ENCODE measurements at regions not wholly inside any gene's neighbourhood (a gene's known extent, or its start where the extent isn't known, plus 50 kb on each side); places are given as distances from the start of the nearest gene placed in this dataset.

- 81% methylated on average over 28 of the region's 40 CpGs; no CpG with 5 or more reads in 1 of the 2 experiments for WGBS, 2 experiments (ENCODE audit: extremely low coverage in 2 of 2, insufficient read length in 1 of 2)
- Histone ChIP-seq H3K27me3 (ENCODE audit: control insufficient read depth, insufficient read depth, low read length) (no peaks in the 10 kb centered on the region), H2AK5ac (ENCODE audit: low read depth, low read length) (no peak overlapping the region), H2AK9ac (replicated peaks; ENCODE audit: low read depth, low read length, poor library complexity) (no peak overlapping the region), H3K56ac (ENCODE audit: extremely low read depth, insufficient read depth, low read length) (no peak overlapping the region), H3K36me3 (ENCODE audit: control insufficient read depth, insufficient read depth, low read length) (no peaks in the 10 kb centered on the region), H2BK20ac (ENCODE audit: low read depth, low read length) (no peak overlapping the region), H3K9me1 (ENCODE audit: insufficient read depth, low read length) (0 out of 2 replicates have a peak, but pooled peaks cover 7% of the 10 kb centered on the region), H3K4me1 (ENCODE audit: control insufficient read depth, insufficient read depth, low read length) (peaks cover 10% of the 10 kb centered on the region; the same call in 1 of the 2 replicates), H4K91ac (ENCODE audit: insufficient read depth, low read depth, low read length) (no peak overlapping the region), H4K20me1 (ENCODE audit: insufficient read depth, low read length) (peaks cover 21% of the 10 kb centered on the region), H3K9ac (ENCODE audit: low read depth, low read length) (no peak overlapping the region), H3K27ac (ENCODE audit: insufficient read depth, low read length) (no peak overlapping the region), H2BK15ac (ENCODE audit: low read depth, low read length) (no peak overlapping the region), H3K79me1 (ENCODE audit: low read depth in 1 of 2, low read length in 2 of 2) (peaks cover 4 to 30% of the 10 kb centered on the region in 2 experiments; a peak in 3 of 4 replicates), H3K14ac (replicated peaks; ENCODE audit: low read depth, low read length) (no peak overlapping the region), H3K18ac (ENCODE audit: low read depth, low read length) (no peak overlapping the region), H4K5ac (ENCODE audit: low read depth, low read length) (no peak overlapping the region), H2BK120ac (ENCODE audit: low read depth, low read length) (no peak overlapping the region), H3K4me3 (ENCODE audit: insufficient read depth, low read depth, low read length) (no peak overlapping the region), H2AFZ (replicated peaks; ENCODE audit: low read length, poor library complexity) (no peak overlapping the region), H3K23ac (ENCODE audit: low read depth, low read length) (no peak overlapping the region), H3K9me3 (ENCODE audit: control insufficient read depth, insufficient read depth, low read length) (no peaks in the 10 kb centered on the region), H3K4ac (ENCODE audit: low read depth, low read length) (no peak overlapping the region), H3K4me2 (ENCODE audit: low read depth, low read length) (no peak overlapping the region), H4K8ac (ENCODE audit: low read depth in 2 of 2, low read length in 2 of 2) (no peak overlapping the region), H2BK5ac (ENCODE audit: low read depth, low read length, poor library complexity, severe bottlenecking) (no peak overlapping the region)
- ATAC-seq (ENCODE audit: low read depth) (no peak), DNase-seq (no peak)
- TF ChIP-seq, protein P1, sequence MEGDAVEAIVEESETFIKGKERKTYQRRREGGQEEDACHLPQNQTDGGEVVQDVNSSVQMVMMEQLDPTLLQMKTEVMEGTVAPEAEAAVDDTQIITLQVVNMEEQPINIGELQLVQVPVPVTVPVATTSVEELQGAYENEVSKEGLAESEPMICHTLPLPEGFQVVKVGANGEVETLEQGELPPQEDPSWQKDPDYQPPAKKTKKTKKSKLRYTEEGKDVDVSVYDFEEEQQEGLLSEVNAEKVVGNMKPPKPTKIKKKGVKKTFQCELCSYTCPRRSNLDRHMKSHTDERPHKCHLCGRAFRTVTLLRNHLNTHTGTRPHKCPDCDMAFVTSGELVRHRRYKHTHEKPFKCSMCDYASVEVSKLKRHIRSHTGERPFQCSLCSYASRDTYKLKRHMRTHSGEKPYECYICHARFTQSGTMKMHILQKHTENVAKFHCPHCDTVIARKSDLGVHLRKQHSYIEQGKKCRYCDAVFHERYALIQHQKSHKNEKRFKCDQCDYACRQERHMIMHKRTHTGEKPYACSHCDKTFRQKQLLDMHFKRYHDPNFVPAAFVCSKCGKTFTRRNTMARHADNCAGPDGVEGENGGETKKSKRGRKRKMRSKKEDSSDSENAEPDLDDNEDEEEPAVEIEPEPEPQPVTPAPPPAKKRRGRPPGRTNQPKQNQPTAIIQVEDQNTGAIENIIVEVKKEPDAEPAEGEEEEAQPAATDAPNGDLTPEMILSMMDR (conservative IDR thresholded peaks at IDR 0.05; ENCODE audit: low read depth, low read length): no peak
- in situ Hi-C loops (cut with MboI; ENCODE audit: low sequenced_read_pairs): no loop called here
- intact Hi-C loops (cut with micrococcal nuclease): no loop called here
- BruUV-seq (replicated peaks): no TSS peak
- POLR2A ChIA-PET (ENCODE audit: unreplicated experiment): no interaction called here
- CTCF ChIA-PET: no interaction called here
- dilution Hi-C loops (cut with HindIII; ENCODE audit: low sequenced_read_pairs, unreplicated experiment): no loop called here
These were observed 117.1 kb upstream of the GSE1 start for GRCh38 chr16:85495823-85496538.

Data from IMR-90 (cell line).